Inferior parietal cortex (tissue), 1 donor: ENCODE measurements at regions not wholly inside any gene's neighbourhood (a gene's known extent, or its start where the extent isn't known, plus 50 kb on each side); places are given as distances from the start of the nearest gene placed in this dataset.

ENCODE experiments used
- DNase-seq: peaks from one replicate; pipeline ENCODE4 v3.0.0-alpha.2; 2016; ENCODE audit errors: extremely low spot score

DNA sequence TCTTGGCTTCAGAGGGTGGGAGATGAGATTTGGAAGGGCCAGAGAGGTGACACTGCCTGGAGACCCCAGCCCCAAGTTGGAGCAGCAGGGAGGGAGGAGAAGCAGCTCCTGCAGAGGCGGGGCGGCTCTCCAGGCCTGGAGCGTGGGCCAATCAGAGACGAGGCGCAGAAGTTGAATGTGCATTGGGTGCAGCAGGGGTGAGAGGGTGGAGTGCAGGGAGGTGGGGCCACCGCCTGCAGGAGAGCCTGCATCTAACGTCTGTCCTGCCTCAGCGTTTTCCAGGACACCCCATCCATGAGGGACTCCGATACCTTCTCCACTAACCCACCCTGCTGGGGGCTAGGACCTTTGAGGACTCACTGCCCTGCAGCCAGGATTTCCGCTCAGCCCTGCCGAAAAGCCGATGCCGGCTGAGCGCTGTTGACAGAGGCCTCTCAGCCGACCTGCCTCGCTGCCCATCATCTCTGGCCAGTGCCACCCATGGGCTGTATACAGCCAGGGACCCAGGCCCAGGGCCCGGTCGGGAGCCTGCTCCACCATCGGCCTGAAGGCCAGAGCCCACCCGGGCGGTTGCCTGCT, 146.2 kb downstream of the ENGASE start:
- DNase-seq, result no peak

GRCh38 chr17:79220201-79220712, 145.6 kb downstream of the ENGASE start:
- no peak for DNase-seq

DNA sequence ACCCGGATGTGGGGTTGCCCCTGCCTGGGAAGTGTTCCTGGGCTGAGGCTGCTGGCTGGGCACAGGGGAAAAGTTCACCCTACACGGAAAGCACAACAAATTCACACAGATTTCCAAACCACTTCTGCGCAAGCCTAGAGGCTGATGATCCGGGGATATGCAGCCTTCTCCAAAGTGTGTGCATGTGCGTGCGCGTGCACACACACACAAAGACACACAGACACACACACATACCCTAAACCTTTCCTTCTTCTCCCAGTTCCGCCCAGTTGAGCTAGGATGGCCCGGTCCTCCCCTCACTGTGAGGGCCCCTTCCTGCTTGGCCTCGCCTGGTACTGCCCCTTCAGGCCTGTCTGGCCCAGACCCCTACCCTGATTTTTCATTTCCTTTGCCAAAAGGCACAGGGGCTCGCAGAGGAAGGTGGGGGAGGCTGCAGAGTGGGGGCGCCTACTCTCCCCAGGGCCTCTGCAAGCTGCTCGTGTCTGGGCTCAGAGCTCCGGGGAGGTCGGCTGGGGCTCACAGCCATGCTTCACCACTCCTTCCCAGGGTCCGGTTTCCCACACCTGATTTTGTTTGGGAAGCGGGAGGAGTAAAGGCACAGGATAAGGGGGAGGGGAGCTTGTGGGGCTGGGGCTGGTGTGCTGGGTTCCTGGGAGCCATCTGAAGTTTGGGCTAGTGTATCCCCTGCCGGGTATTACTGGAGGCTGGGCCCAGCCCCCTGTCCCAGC, 144.7 kb downstream of the ENGASE start:
- DNase-seq, result no peak

DNA sequence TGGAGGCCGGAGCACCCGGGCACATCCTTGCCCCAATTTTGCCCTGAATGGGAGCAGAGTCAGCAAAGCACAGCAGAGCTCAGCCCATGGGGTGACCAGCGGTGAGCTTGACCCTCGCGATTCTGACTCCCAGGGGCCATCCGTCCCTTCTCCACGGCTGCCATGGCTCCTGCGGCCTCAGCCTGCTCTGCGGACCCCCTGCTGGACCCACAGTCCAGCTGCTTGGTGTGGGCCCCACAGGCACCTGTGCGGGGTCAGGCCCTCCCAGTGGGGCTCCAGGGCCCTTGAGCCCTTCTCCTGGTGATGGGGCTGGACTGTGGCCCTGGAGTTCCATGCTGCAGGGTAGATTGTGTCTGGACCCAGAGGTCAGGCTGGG, 144.2 kb downstream of the ENGASE start:
- no peak for DNase-seq

GRCh38 chr17:79218175-79218824, 143.7 kb downstream of the ENGASE start:
- DNase-seq, result no peak

DNA sequence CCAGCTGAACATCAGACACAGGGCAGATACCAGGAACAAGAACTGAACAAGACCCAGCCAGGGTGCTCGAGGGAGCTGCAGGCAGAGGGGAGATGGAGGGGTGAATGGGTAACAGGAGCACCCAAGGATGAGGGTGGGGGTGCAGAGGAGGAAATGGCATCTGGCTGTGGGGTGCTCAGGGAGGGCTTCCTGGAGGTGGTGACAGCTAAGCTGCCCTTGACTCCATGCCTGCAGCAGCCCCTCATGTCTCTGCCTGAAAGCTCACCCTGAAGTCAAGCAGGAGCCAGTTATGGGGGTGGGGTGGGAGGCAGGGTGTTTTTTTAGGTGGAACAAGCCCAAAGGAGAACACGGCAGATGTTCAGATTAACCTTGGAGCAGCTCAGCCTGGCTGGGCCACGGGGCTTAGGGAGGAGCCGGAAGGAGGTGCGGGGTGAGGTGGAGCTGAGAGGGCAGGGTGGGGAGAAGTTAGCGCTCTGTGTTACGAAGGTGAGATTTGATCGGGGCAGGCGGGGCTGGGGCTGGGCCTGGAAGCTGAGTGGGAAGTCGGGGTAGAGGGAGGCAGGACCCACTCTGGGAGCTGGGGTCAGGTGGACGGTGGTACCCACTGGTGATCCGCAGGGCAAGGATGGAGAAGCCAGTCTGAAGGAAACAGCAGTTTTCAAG, 143.0 kb downstream of the ENGASE start:
- DNase-seq, result no peak

DNA sequence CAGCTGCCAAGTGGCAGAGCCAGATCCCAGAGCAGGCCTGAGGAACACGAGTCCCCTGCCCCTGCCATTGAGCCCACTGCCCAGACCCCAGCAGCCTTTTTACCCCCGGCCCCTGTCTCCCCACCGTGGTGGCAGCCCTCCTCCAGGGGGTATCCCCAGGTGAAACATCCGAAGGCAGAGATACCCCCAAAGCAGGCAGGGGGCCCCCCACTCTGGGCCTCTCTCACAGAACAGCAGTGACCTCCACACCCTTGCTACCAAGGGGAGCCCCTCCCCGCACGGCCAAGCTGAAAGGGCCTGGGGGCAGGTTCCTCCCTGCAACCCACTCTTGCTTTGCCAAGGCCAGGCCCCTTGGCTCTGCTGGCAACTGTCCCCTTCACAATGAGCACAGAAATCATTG, 142.2 kb downstream of the ENGASE start:
- no peak for DNase-seq

DNA sequence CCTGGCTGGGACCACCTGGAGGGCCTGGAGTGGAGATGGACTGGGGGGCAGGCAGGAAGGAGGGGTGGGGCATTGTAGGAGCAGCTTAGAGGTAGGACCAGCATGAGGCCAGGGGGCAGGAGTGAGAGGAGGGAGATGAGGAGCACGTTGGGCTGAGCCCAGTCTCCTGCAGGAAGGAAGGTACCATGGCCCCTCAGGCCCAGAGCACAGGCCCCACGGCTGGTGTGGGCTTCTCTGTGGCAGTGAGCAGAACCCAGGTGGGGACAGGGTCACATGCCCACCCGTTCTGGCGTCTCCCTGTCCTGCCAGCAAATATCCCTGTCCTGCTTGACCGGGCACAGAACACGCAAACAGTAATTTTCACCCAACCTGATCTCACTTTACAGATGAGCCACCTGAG, 141.8 kb downstream of the ENGASE start:
- DNase-seq, result no peak

DNA sequence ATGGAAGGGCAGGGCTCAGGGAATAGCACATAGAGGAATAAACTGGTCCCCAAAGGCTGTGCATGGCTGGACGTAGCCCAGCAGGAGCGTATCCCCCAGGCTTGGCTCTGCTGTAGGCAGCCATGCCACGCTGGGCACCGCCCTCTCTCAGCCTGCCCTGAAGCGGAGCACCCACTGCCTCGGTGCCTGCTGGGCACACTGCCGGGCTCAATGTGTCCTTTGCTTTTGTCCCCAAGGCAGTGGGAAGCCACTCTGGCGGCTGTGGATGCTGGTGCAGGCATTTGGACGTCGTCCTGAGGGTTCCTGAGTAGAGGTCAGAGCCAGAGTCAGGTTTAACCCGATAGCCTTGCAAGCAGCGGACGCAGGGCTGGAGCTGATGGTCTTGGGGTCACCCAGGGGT, 141.0 kb downstream of the ENGASE start:
- DNase-seq, result no peak

DNA sequence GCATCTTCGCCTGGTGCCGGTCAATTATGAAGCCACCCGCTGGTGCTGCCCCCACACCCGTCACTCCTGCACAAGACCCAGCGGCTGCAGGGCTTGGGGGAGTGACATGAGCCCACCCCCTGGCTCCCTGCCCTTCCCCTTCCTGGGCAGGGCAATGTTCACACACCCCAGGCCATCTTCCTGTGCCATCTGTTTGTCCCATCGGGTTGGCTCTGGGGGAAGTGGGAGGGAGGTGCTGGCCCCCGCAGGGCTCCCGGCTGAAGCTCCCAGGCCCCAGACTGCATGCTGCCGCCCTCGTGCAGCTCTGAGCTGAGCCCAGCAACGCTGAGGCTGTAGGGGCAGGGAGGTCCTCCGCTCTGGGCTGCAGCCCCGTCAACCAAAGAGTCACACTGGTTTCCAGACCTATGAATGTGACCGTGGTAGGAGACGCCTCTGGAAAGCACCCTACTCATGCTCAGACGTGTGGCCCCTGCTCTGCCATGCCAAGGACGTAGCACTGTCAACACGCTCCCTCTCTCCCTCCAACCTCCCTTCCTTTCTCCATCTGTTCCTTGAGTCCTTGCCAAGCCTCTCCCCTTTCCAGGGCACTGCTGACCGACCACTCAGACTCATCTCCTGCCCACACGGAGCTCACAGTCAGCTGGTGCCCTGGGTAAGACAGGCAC, 140.4 kb downstream of the ENGASE start:
- no peak for DNase-seq

DNA sequence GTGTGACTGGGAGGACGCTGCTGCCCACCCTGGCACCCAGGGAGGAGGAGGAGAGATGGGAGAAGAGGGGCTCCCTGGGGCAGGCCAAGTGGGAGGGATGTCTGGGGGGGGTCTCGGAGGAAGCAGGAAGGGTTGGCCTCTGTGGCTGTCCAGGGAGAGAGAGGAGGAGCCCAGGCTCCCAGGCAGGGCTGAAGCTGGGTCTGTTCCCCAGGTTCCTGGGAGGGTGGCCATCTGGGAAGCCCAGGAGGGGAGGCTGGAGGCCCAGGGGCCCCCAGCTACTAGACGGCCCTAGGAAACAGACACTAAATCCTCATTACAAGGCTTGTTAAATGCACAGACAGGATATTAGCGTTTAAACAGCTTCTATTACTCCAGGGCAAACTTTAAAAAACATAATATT, 139.8 kb downstream of the ENGASE start:
- no peak for DNase-seq

GRCh38 chr17:79213305-79213704, 138.7 kb downstream of the ENGASE start:
- DNase-seq, result no peak

- DNase-seq, result no peak
These were observed 137.8 kb downstream of the ENGASE start for GRCh38 chr17:79212149-79213087.

- DNase-seq, result no peak
These were observed 136.6 kb downstream of the ENGASE start for GRCh38 chr17:79211061-79211770.

- no peak for DNase-seq
These were observed 136.0 kb downstream of the ENGASE start for GRCh38 chr17:79210638-79211037.

- DNase-seq, result no peak
These were observed 133.3 kb downstream of the ENGASE start for GRCh38 chr17:79207960-79208359.

GRCh38 chr17:79205688-79206205, 131.1 kb downstream of the ENGASE start:
- DNase-seq, result no peak

GRCh38 chr17:79204261-79204660, 129.6 kb downstream of the ENGASE start:
- DNase-seq, result no peak

- no peak for DNase-seq
These were observed 129.0 kb downstream of the ENGASE start for GRCh38 chr17:79203657-79204056.

DNA sequence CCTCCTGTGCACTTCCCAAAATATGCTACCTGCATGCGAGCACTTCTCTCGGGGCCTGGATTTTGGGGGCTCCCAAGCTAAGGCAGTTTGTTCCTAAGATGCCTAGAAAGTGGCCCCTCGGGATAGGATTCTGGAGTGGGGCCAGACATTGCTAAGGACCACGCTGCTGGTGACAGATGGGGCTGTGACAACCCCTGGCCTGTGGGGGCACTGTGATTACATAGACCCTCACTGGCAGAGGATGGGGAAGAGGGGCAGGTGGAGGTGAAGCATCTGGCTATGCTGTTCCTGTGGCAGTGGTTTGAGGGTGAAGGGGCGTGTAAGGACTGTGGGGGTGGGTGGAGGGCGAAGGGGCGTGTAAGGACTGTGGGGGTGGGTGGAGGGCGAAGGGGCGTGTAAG, 128.4 kb downstream of the ENGASE start:
- no peak for DNase-seq
